CD4-positive, alpha-beta T cell treated with Interleukin-21 for 1 hour (primary cell): ENCODE measurements at regions not wholly inside any gene's neighbourhood (a gene's known extent, or its start where the extent isn't known, plus 50 kb on each side); places are given as distances from the start of the nearest gene placed in this dataset.
"Not testable (repeated sequence)": the region's sequence is repeated elsewhere in the genome, so short reads cannot be mapped to it uniquely, and the experiment has no call there.

Source experiments
- DNase-seq: peaks from one replicate; pipeline ENCODE4 v3.0.0-alpha.2; 2020

GRCh38 chr6:74573613-74574012, 632.2 kb downstream of the COL12A1 start:
- no peak for DNase-seq

GRCh38 chr6:74570044-74570443, 635.8 kb downstream of the COL12A1 start:
- DNase-seq: no peak

GRCh38 chr6:74568861-74569260, 637.0 kb downstream of the COL12A1 start:
- DNase-seq: no peak

GRCh38 chr6:74567923-74568290, 637.9 kb downstream of the COL12A1 start:
- DNase-seq: not testable (repeated sequence)

- DNase-seq: no peak
Measured at GRCh38 chr6:74567281-74567922, 638.5 kb downstream of the COL12A1 start.

GRCh38 chr6:74557236-74557635, 648.6 kb downstream of the COL12A1 start:
- no peak for DNase-seq

GRCh38 chr6:74554041-74554440, 651.8 kb downstream of the COL12A1 start:
- DNase-seq: no peak

- no peak for DNase-seq
Measured at GRCh38 chr6:74551896-74552295, 654.0 kb downstream of the COL12A1 start.

- no peak for DNase-seq
Measured at GRCh38 chr6:74550821-74551220, 655.0 kb downstream of the COL12A1 start.

GRCh38 chr6:74549746-74550145, 656.1 kb downstream of the COL12A1 start:
- DNase-seq: no peak

- no peak for DNase-seq
Measured at GRCh38 chr6:74534465-74535211, 671.2 kb downstream of the COL12A1 start.

GRCh38 chr6:74519163-74519562, 686.7 kb downstream of the COL12A1 start:
- DNase-seq: no peak

- no peak for DNase-seq
Measured at GRCh38 chr6:74518035-74518434, 687.8 kb downstream of the COL12A1 start.

- DNase-seq: no peak
Measured at GRCh38 chr6:74510878-74511277, 695.0 kb downstream of the COL12A1 start.

- DNase-seq: no peak
Measured at GRCh38 chr6:74507649-74508048, 698.2 kb downstream of the COL12A1 start.

- DNase-seq: no peak
Measured at GRCh38 chr6:74505391-74505790, 700.5 kb downstream of the COL12A1 start.

- no peak for DNase-seq
Measured at GRCh38 chr6:74504941-74505340, 700.9 kb downstream of the COL12A1 start.

GRCh38 chr6:74492587-74492986, 713.3 kb downstream of the COL12A1 start:
- DNase-seq: no peak

GRCh38 chr6:74491844-74492374, 713.9 kb downstream of the COL12A1 start:
- no peak for DNase-seq

GRCh38 chr6:74488726-74489125, 717.1 kb downstream of the COL12A1 start:
- not testable (repeated sequence) for DNase-seq

- DNase-seq: no peak
Measured at GRCh38 chr6:74482180-74482579, 723.7 kb downstream of the COL12A1 start.

GRCh38 chr6:74480561-74480960, 725.3 kb downstream of the COL12A1 start:
- DNase-seq: no peak

GRCh38 chr6:74479960-74480359, 725.9 kb downstream of the COL12A1 start:
- no peak for DNase-seq

- DNase-seq: no peak
Measured at GRCh38 chr6:74479420-74479819, 726.4 kb downstream of the COL12A1 start.
